Testis (tissue), 2 donors: ENCODE measurements at regions not wholly inside any gene's neighbourhood (a gene's known extent, or its start where the extent isn't known, plus 50 kb on each side); places are given as distances from the start of the nearest gene placed in this dataset.

Experiments used
- CTCF ChIP-seq, 3 experiments: fragments of 450-650 bp in 2 of 3; fragments of 200-600 bp in 1 of 3; sonication (generic) in 1 of 3; IDR thresholded peaks; one replicate each; pipeline ENCODE4 v1.5.1; 2016 to 2019; ENCODE audit warnings: antibody characterized with exemption in 3 of 3, mild to moderate bottlenecking in 2 of 3, moderate library complexity in 1 of 3
- POLR2A ChIP-seq: fragments of 450-650 bp; IDR thresholded peaks from one replicate; pipeline ENCODE4 v1.6.1; 2017; ENCODE audit warnings: antibody characterized with exemption, mild to moderate bottlenecking, moderate library complexity

- TF ChIP-seq CTCF (IDR thresholded peaks at IDR 0.05) (no peak), POLR2A (no peak)
Observed at GRCh38 chr2:3101016-3101942, 276.3 kb downstream of the EIPR1 start.
